OCI-LY1 (cell line): ENCODE measurements at regions not wholly inside any gene's neighbourhood (a gene's known extent, or its start where the extent isn't known, plus 50 kb on each side); places are given as distances from the start of the nearest gene placed in this dataset.

Experiments
- CTCF ChIP-seq: fragments of 200-600 bp; sonication (generic), shearing (Covaris generic); IDR thresholded peaks from 2 replicates; pipeline ENCODE4 v1.5.1; 2017; ENCODE audit warnings: mild to moderate bottlenecking, antibody characterized with exemption, low read length, moderate library complexity, mixed read lengths
- EZH2 ChIP-seq: fragments of 200-600 bp; sonication (generic), shearing (Covaris generic); IDR thresholded peaks from 2 replicates; pipeline ENCODE4 v1.8.0; 2017; ENCODE audit warnings: borderline replicate concordance, mixed run types, mild to moderate bottlenecking, antibody characterized with exemption, low read length, moderate library complexity, mixed read lengths

GRCh38 chr11:42996421-42997307 lies 315.1 kb upstream of the API5 start:
- TF ChIP-seq CTCF: no peak
- TF ChIP-seq EZH2: no peak
